Lower leg skin (tissue), 3 donors: ENCODE measurements at regions not wholly inside any gene's neighbourhood (a gene's known extent, or its start where the extent isn't known, plus 50 kb on each side); places are given as distances from the start of the nearest gene placed in this dataset.

Experiments
- POLR2A ChIP-seq, 2 donors: fragments of 450-650 bp; IDR thresholded peaks; one replicate each; pipeline ENCODE4 v1.6.1; 2016 to 2017; ENCODE audit warnings: antibody characterized with exemption in 2 of 2, mild to moderate bottlenecking in 1 of 2, moderate library complexity in 1 of 2
- TF ChIP-seq, protein P1 (sequence below), 3 donors: fragments of 450-650 bp; IDR thresholded peaks; one replicate each; pipeline ENCODE4 v1.5.1; 2016; ENCODE audit warnings: antibody characterized with exemption in 3 of 3, mild to moderate bottlenecking in 3 of 3, moderate library complexity in 2 of 3

GRCh38 chr16:86669285-86669805 lies 91.0 kb downstream of the FOXL1 start:
- TF ChIP-seq, protein P1, sequence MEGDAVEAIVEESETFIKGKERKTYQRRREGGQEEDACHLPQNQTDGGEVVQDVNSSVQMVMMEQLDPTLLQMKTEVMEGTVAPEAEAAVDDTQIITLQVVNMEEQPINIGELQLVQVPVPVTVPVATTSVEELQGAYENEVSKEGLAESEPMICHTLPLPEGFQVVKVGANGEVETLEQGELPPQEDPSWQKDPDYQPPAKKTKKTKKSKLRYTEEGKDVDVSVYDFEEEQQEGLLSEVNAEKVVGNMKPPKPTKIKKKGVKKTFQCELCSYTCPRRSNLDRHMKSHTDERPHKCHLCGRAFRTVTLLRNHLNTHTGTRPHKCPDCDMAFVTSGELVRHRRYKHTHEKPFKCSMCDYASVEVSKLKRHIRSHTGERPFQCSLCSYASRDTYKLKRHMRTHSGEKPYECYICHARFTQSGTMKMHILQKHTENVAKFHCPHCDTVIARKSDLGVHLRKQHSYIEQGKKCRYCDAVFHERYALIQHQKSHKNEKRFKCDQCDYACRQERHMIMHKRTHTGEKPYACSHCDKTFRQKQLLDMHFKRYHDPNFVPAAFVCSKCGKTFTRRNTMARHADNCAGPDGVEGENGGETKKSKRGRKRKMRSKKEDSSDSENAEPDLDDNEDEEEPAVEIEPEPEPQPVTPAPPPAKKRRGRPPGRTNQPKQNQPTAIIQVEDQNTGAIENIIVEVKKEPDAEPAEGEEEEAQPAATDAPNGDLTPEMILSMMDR (IDR thresholded peaks at IDR 0.05) = no peak
- TF ChIP-seq POLR2A (IDR thresholded peaks at IDR 0.05) = no peak
